Ishikawa (cell line): ENCODE measurements at regions not wholly inside any gene's neighbourhood (a gene's known extent, or its start where the extent isn't known, plus 50 kb on each side); places are given as distances from the start of the nearest gene placed in this dataset.

Source experiments
- CEBPB ChIP-seq: IDR thresholded peaks from 2 replicates; pipeline ENCODE4 v1.6.1; 2012
- EP300 ChIP-seq: IDR thresholded peaks from 2 replicates; pipeline ENCODE4 v1.6.1; 2012; ENCODE audit warnings: borderline replicate concordance
- YY1 ChIP-seq: IDR thresholded peaks from 2 replicates; pipeline ENCODE4 v1.6.1; 2012; ENCODE audit warnings: low read depth
- ZBTB7A ChIP-seq: IDR thresholded peaks from 2 replicates; pipeline ENCODE4 v1.6.1; 2012; ENCODE audit warnings: low read depth
- TF ChIP-seq, protein P1 (sequence below): IDR thresholded peaks from 2 replicates; pipeline ENCODE4 v1.6.1; 2012; ENCODE audit warnings: low read depth, mild to moderate bottlenecking

GRCh38 chr2:172227719-172228118 is 125.0 kb upstream of the DLX2 start:
- TF ChIP-seq EP300 = no peak
- TF ChIP-seq, protein P1, sequence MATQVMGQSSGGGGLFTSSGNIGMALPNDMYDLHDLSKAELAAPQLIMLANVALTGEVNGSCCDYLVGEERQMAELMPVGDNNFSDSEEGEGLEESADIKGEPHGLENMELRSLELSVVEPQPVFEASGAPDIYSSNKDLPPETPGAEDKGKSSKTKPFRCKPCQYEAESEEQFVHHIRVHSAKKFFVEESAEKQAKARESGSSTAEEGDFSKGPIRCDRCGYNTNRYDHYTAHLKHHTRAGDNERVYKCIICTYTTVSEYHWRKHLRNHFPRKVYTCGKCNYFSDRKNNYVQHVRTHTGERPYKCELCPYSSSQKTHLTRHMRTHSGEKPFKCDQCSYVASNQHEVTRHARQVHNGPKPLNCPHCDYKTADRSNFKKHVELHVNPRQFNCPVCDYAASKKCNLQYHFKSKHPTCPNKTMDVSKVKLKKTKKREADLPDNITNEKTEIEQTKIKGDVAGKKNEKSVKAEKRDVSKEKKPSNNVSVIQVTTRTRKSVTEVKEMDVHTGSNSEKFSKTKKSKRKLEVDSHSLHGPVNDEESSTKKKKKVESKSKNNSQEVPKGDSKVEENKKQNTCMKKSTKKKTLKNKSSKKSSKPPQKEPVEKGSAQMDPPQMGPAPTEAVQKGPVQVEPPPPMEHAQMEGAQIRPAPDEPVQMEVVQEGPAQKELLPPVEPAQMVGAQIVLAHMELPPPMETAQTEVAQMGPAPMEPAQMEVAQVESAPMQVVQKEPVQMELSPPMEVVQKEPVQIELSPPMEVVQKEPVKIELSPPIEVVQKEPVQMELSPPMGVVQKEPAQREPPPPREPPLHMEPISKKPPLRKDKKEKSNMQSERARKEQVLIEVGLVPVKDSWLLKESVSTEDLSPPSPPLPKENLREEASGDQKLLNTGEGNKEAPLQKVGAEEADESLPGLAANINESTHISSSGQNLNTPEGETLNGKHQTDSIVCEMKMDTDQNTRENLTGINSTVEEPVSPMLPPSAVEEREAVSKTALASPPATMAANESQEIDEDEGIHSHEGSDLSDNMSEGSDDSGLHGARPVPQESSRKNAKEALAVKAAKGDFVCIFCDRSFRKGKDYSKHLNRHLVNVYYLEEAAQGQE = no peak
- no peak for TF ChIP-seq ZBTB7A
- no peak for TF ChIP-seq CEBPB
- TF ChIP-seq YY1 = no peak
